Upper lobe of left lung (tissue), 6 donors: ENCODE measurements at regions not wholly inside any gene's neighbourhood (a gene's known extent, or its start where the extent isn't known, plus 50 kb on each side); places are given as distances from the start of the nearest gene placed in this dataset.

Source experiments
- ATAC-seq, 2 donors: fragments of 200-7000 bp; cut with Tn5 transposase; one replicate each; pipeline ENCODE4 v1.9.1; 2022; ENCODE audit warnings: mild to moderate bottlenecking in 2 of 2, moderate library complexity in 2 of 2; ENCODE audit not compliant: low FRiP score in 2 of 2
- DNase-seq, 2 donors: peaks; one replicate each; pipeline ENCODE4 v3.0.0-alpha.2; 2019 to 2020
- H3K27ac ChIP-seq, 4 donors: fragments of 200-600 bp; sonication (generic); one replicate each; pipeline ENCODE4 v1.5.1; 2016 to 2019
- H3K27me3 ChIP-seq, 4 donors: fragments of 200-600 bp; sonication (generic); one replicate each; pipeline ENCODE4 v1.5.1; 2017 to 2019
- H3K36me3 ChIP-seq, 4 donors: fragments of 200-600 bp; sonication (generic); one replicate each; pipeline ENCODE4 v1.5.1; 2016 to 2019
- H3K4me1 ChIP-seq, 4 donors: fragments of 200-600 bp; sonication (generic); one replicate each; pipeline ENCODE4 v1.5.1; 2018 to 2019
- H3K4me3 ChIP-seq, 4 donors: fragments of 200-600 bp; sonication (generic); one replicate each; pipeline ENCODE4 v1.5.1; 2017 to 2019; ENCODE audit warnings: mild to moderate bottlenecking in 2 of 4, moderate library complexity in 1 of 4
- H3K9me3 ChIP-seq, 4 donors: fragments of 200-600 bp; sonication (generic); one replicate each; pipeline ENCODE4 v1.5.1; 2018 to 2019
- EP300 ChIP-seq, 4 donors: sonication (generic); formaldehyde crosslinking; IDR thresholded peaks; one replicate each; pipeline ENCODE4 v1.5.1; 2017; ENCODE audit warnings: antibody characterized with exemption in 4 of 4, control low read depth in 2 of 4
- POLR2A ChIP-seq, 4 donors: fragments of 450-650 bp; IDR thresholded peaks; one replicate each; pipeline ENCODE4 v1.5.1; 2016 to 2017; ENCODE audit warnings: antibody characterized with exemption in 4 of 4, mild to moderate bottlenecking in 2 of 4
- POLR2AphosphoS5 ChIP-seq, 2 donors: sonication (generic); formaldehyde crosslinking; IDR thresholded peaks; one replicate each; pipeline ENCODE4 v1.5.1; 2017; ENCODE audit warnings: antibody characterized with exemption in 2 of 2
- WGBS, 2 donors: methylation state at CpG; one replicate each; pipeline ENCODE4 v1.1.5; 2017 to 2018; 5-methylcytosine and 5-hydroxymethylcytosine counted together
- TF ChIP-seq, protein P1 (sequence below), 6 experiments: fragments of 450-650 bp in 4 of 6; fragments of 200-600 bp in 2 of 6; sonication (generic) in 2 of 6; IDR thresholded peaks; one replicate each; pipeline ENCODE4 v1.5.1; 2016 to 2019; ENCODE audit warnings: antibody characterized with exemption in 6 of 6
- donor health status: DM: no; HTN: no; CAD: no; lungs with moderate emphysema.
- donor health status: DM: no; HTN: yes; CAD: no; lungs with severe emphysema.

GRCh38 chr6:94623586-94623985 is 953.7 kb upstream of the MANEA start:
- no peaks in the 10 kb centered on the region for H3K9me3 ChIP-seq
- DNase-seq (no peak), ATAC-seq (no peak)
- no peak overlapping the region for H3K4me3 ChIP-seq
- H3K4me1 ChIP-seq: no peaks in the 10 kb centered on the region
- no peak for TF ChIP-seq EP300 (IDR thresholded peaks at IDR 0.05)
- TF ChIP-seq POLR2AphosphoS5 (IDR thresholded peaks at IDR 0.05): no peak
- TF ChIP-seq, protein P1, sequence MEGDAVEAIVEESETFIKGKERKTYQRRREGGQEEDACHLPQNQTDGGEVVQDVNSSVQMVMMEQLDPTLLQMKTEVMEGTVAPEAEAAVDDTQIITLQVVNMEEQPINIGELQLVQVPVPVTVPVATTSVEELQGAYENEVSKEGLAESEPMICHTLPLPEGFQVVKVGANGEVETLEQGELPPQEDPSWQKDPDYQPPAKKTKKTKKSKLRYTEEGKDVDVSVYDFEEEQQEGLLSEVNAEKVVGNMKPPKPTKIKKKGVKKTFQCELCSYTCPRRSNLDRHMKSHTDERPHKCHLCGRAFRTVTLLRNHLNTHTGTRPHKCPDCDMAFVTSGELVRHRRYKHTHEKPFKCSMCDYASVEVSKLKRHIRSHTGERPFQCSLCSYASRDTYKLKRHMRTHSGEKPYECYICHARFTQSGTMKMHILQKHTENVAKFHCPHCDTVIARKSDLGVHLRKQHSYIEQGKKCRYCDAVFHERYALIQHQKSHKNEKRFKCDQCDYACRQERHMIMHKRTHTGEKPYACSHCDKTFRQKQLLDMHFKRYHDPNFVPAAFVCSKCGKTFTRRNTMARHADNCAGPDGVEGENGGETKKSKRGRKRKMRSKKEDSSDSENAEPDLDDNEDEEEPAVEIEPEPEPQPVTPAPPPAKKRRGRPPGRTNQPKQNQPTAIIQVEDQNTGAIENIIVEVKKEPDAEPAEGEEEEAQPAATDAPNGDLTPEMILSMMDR (IDR thresholded peaks at IDR 0.05): no peak
- no peak for TF ChIP-seq POLR2A (IDR thresholded peaks at IDR 0.05)
- no peak overlapping the region for H3K27ac ChIP-seq
- no peaks in the 10 kb centered on the region for H3K36me3 ChIP-seq
- no peaks in the 10 kb centered on the region for H3K27me3 ChIP-seq

DNA sequence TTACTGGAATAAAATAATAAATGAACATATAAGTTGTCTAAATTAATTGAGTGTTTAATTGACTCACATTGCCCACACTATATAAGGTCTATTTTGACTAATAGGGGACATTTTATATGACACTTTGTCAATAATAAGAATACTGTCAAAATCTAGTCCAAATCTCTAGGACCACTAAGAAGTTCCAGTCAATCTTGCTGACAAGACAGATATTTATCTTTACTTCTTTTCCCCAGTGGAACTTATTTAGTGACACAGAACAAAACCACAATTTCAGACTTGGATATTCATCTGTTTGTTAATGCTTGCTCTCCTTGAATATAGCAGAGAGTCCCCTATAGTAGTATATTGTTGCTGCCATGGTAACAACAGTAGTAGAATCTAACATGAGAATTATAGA is 954.6 kb upstream of the MANEA start:
- TF ChIP-seq POLR2AphosphoS5 (IDR thresholded peaks at IDR 0.05) (no peak), EP300 (IDR thresholded peaks at IDR 0.05) (no peak), POLR2A (IDR thresholded peaks at IDR 0.05) (no peak)
- TF ChIP-seq, protein P1 (IDR thresholded peaks at IDR 0.05): no peak
- Histone ChIP-seq H3K27me3 (no peaks in the 10 kb centered on the region), H3K4me3 (no peak overlapping the region), H3K27ac (no peak overlapping the region), H3K4me1 (no peaks in the 10 kb centered on the region), H3K9me3 (no peaks in the 10 kb centered on the region), H3K36me3 (no peaks in the 10 kb centered on the region)
- no peak for DNase-seq
- no peak for ATAC-seq

DNA sequence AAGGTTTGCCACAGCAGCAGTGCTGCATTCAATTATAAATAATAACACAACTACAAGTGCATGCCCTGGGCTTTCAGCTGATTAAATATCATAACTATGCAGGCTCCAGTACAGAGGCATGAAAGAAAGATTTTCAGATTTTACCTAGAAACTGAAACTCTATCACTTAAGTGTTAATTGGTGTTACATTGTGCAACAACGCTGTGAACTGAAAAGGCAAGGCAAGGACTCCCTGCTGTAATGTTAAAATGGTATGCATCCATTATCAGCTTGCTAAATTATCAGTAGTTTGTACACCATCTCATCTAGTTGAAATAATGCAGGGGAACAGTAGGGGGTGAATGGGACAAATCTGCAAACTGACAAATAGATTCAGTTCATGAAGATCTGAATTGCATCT is 976.7 kb upstream of the MANEA start:
- Histone ChIP-seq H3K27ac (no peak overlapping the region), H3K4me3 (no peak overlapping the region), H3K27me3 (no peaks in the 10 kb centered on the region), H3K9me3 (no peaks in the 10 kb centered on the region), H3K36me3 (no peaks in the 10 kb centered on the region), H3K4me1 (no peaks in the 10 kb centered on the region)
- WGBS, 2 donors: 68 to 74% methylated on average over 1 of the region's 1 CpG
- ATAC-seq (no peak), DNase-seq (no peak)
- TF ChIP-seq POLR2AphosphoS5 (IDR thresholded peaks at IDR 0.05) (no peak), POLR2A (IDR thresholded peaks at IDR 0.05) (no peak), EP300 (IDR thresholded peaks at IDR 0.05) (no peak)
- TF ChIP-seq, protein P1 (IDR thresholded peaks at IDR 0.05): no peak

DNA sequence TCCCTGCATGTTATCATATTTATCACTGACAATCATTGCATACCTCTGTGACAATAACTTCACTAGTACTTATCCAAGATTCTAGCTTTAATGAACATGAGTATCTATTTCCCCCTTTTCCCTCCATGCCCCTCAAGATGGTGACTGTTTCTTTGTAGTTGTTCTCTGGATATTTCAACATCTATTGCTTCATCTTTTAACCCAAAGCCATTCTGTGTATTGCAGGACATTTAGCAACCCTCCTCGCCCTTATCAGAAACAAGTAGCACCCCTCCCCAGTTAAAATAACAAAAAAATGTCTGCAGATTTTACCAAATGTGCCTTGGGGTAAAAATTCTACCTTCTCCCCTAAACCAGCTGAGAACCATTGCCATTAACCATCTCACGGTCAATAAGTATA is 979.8 kb upstream of the MANEA start:
- Histone ChIP-seq H3K27ac (no peak overlapping the region), H3K9me3 (no peaks in the 10 kb centered on the region), H3K4me1 (no peaks in the 10 kb centered on the region), H3K27me3 (no peaks in the 10 kb centered on the region), H3K4me3 (no peak overlapping the region), H3K36me3 (no peaks in the 10 kb centered on the region)
- no peak for TF ChIP-seq POLR2AphosphoS5 (IDR thresholded peaks at IDR 0.05)
- no peak for TF ChIP-seq POLR2A (IDR thresholded peaks at IDR 0.05)
- TF ChIP-seq, protein P1 (IDR thresholded peaks at IDR 0.05): no peak
- no peak for TF ChIP-seq EP300 (IDR thresholded peaks at IDR 0.05)
- DNase-seq (no peak), ATAC-seq (no peak)
- WGBS, 2 donors: 60 to 86% methylated on average over 2 of the region's 2 CpGs

DNA sequence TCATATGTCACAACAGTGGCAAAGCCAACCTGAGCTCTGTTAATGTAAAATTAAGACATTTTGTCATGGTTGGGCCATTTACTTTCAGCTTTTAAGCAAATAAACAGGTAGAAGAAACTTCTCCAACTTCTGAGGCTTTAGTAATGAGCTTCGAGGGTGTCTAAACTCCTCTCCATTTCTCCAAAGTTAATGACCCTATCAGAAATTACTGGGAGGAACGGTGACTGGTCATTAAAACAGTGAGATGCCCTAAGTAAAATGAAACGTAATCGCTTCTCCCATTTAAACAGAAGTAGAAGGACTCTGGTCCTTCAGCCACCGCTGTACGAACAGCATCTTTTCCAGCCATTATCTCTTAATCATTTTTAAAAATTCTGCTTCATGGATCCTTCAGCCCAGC is 986.9 kb upstream of the MANEA start:
- H3K4me1 ChIP-seq: no peaks in the 10 kb centered on the region
- no peak for DNase-seq
- 87 to 93% methylated on average over 6 of the region's 6 CpGs for WGBS, 2 donors

More for the DNA sequence above, 986.9 kb upstream of the MANEA start:
- no peaks in the 10 kb centered on the region for H3K36me3 ChIP-seq
- ATAC-seq: no peak
- no peak overlapping the region for H3K4me3 ChIP-seq
- H3K9me3 ChIP-seq: no peaks in the 10 kb centered on the region
- no peak overlapping the region for H3K27ac ChIP-seq
- no peaks in the 10 kb centered on the region for H3K27me3 ChIP-seq
- TF ChIP-seq POLR2AphosphoS5 (IDR thresholded peaks at IDR 0.05) (no peak), EP300 (IDR thresholded peaks at IDR 0.05) (no peak), POLR2A (IDR thresholded peaks at IDR 0.05) (no peak)
- TF ChIP-seq, protein P1 (IDR thresholded peaks at IDR 0.05): no peak
